ENCODE measurements at regions not wholly inside any gene's neighbourhood (a gene's known extent, or its start where the extent isn't known, plus 50 kb on each side); places are given as distances from the start of the nearest gene placed in this dataset.

DNA sequence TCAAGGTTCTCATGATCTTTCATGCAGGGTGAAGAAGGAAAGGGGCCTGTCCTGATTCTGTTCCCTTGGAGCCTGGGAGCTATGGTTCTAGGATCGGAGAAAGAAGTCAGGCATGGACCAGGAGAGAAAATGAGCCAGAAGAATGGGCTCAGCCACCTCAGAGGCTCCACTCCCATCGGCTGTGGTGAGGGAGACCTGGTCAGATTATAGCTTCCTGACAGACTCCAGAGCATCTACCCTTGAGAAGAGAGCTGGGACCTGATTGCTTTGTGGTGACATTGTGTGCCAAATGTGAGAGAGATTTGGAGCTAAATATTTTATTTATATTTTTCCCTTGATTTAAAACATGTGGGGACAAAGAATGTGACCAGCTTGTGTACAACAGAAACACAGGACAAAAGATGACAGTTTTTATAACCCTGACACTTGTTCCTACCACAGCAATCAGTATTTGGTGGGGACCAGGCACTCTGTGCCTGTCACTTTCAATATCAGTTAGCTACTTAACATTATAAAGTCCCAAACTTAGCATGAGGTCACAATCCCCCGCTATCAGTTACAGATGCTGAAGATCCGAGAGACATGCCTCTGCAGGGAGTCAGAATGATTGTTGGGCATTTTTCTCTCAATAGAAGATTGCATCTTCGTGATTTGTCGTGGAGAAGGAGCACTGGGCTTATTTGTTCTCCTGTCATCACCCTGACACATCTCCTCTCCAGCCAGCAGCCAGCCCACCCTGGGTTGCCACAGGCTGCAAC lies 228.3 kb upstream of the ADAMTS16 start:
- Histone ChIP-seq H3K36me3 (no peaks in the 10 kb centered on the region), H3K4me1 (peaks cover 0 to under 1% (median 0%) of the 10 kb centered on the region in 3 donors), H3K4me3 (no peak overlapping the region), H3K9me3 (no peaks in the 10 kb centered on the region), H3K27ac (no peak overlapping the region), H3K27me3 (no peaks in the 10 kb centered on the region)
- intact Hi-C loops (cut with DNase I), result no loop called here
- no peak for DNase-seq
- TF ChIP-seq POLR2A (IDR thresholded peaks at IDR 0.05) (no peak), CTCF (IDR thresholded peaks at IDR 0.05) (no peak)
- 60 to 78% methylated on average over 6 of the region's 6 CpGs for WGBS, 2 donors

- no peak for DNase-seq
- no peaks in the 10 kb centered on the region for H3K9me3 ChIP-seq
- H3K36me3 ChIP-seq, result no peaks in the 10 kb centered on the region
- no peaks in the 10 kb centered on the region for H3K27me3 ChIP-seq
- H3K27ac ChIP-seq, result no peak overlapping the region
- 67 to 71% methylated on average over 3 to 5 of the region's 5 CpGs for WGBS, 2 donors
- no peaks in the 10 kb centered on the region for H3K4me1 ChIP-seq
- no peak for TF ChIP-seq POLR2A (IDR thresholded peaks at IDR 0.05)
- TF ChIP-seq CTCF (IDR thresholded peaks at IDR 0.05), result no peak
- intact Hi-C loops (cut with DNase I), result no loop called here
- H3K4me3 ChIP-seq, result no peak overlapping the region
Observed at GRCh38 chr5:4921929-4922328, 218.2 kb upstream of the ADAMTS16 start.

DNA sequence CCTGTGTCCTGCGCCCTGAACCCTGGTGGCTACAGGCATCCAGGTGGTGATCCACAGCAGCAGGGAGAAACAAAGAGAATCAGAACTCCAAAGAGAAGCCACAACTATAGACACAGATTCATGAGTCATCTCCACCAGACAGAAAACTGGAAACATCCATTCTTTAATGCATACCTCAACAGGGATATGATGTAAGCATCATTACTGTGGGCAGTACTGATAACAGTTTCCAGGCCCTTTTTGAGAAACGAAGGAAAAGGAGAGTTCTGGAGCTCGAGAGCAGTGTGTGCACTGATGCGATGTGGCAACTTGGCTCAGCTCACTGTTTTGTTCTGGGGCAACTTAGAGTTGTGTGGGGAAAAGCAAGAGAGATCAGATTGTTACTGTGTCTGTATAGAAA lies 215.6 kb upstream of the ADAMTS16 start:
- TF ChIP-seq POLR2A (IDR thresholded peaks at IDR 0.05) (no peak), CTCF (IDR thresholded peaks at IDR 0.05) (no peak)
- WGBS, 2 donors, result 52 to 88% methylated on average over 4 of the region's 4 CpGs

GRCh38 chr5:4927097-4927496 lies 213.0 kb upstream of the ADAMTS16 start:
- Histone ChIP-seq H3K27ac (no peak overlapping the region), H3K36me3 (no peaks in the 10 kb centered on the region), H3K9me3 (no peaks in the 10 kb centered on the region), H3K27me3 (no peaks in the 10 kb centered on the region), H3K4me1 (no peaks in the 10 kb centered on the region), H3K4me3 (no peak overlapping the region)
- DNase-seq, result no peak
- intact Hi-C loops (cut with DNase I), result no loop called here
- 35 to 63% methylated on average over 2 of the region's 2 CpGs for WGBS, 2 donors
- TF ChIP-seq POLR2A (IDR thresholded peaks at IDR 0.05), result no peak
- TF ChIP-seq CTCF (IDR thresholded peaks at IDR 0.05), result no peak

More for the DNA sequence above, 215.6 kb upstream of the ADAMTS16 start:
- Histone ChIP-seq H3K4me1 (no peaks in the 10 kb centered on the region), H3K9me3 (no peaks in the 10 kb centered on the region), H3K36me3 (no peaks in the 10 kb centered on the region), H3K4me3 (no peak overlapping the region), H3K27me3 (no peaks in the 10 kb centered on the region), H3K27ac (no peak overlapping the region)
- intact Hi-C loops (cut with DNase I), result no loop called here
- no peak for DNase-seq

DNA sequence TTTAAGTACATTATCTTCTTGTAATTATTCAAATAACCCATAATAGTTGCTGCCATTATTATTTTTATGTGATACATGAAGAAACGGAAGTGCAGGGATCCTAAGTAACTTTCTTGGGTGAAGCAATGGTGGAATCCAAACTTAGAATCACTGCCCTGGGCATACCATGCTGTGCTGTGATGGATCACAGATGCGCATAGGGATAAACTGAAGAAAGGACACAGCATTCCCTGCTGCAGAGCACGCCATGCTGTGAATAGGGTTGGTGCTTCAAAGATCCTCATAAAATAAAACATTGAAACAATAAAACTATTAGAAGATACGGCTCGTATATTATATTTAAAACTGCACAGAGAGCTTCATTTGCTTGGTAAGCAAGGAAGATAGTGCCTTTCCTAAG lies 211.7 kb upstream of the ADAMTS16 start:
- DNase-seq, result no peak
- 80 to 81% methylated on average over 5 of the region's 5 CpGs for WGBS, 2 donors
- TF ChIP-seq CTCF (IDR thresholded peaks at IDR 0.05), result no peak
- no peak for TF ChIP-seq POLR2A (IDR thresholded peaks at IDR 0.05)
- no peaks in the 10 kb centered on the region for H3K9me3 ChIP-seq
- H3K4me3 ChIP-seq, result no peak overlapping the region
- H3K27me3 ChIP-seq, result no peaks in the 10 kb centered on the region
- no peaks in the 10 kb centered on the region for H3K4me1 ChIP-seq
- H3K36me3 ChIP-seq, result no peaks in the 10 kb centered on the region
- H3K27ac ChIP-seq, result no peak overlapping the region
- intact Hi-C loops (cut with DNase I), result no loop called here

All from esophagus squamous epithelium (tissue), 5 donors.